ENCODE measurements at regions not wholly inside any gene's neighbourhood (a gene's known extent, or its start where the extent isn't known, plus 50 kb on each side); places are given as distances from the start of the nearest gene placed in this dataset.

DNA sequence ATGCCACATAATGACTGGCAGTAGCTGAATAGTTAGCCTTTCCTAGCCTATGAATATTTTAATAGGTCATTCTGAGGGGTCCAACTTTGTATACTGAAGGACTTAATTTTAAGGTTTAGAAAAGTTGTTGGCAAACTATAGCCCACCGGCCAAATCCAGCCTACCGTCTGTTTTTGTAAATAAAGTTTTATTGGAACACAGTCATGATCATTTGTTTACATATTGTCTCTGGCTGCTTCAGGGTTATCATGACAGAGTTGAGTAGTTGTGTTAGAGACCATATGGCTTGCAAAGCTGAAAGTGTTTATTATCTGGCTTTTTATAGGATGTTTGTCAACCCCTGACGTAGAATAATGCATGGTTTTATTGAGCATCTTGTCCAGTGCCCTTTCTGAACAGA is 73.4 kb downstream of the NTMT2 start:
- DNase-seq (ENCODE audit: low read depth) = no peak

DNA sequence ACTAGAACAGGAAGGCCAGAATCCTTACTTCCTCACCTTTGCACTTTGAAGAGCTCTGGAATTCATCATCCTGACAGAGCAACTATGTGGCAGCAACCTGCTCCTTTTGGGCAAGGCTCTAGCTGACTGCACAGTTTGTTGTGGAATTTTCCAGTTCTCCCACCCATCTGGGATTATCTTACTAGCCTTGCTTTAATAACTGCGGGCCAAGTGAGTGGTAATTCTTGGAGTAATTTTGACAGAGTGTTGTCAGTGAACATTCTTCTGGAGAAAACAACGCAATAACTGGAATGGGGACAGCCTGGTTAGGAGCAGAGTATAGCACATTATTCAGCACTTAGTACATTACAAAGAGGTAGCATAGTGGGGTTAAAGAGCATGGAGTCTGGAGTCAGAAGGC is 75.3 kb downstream of the NTMT2 start:
- peak; percentile 42 for DNase-seq (ENCODE audit: low read depth)

DNA sequence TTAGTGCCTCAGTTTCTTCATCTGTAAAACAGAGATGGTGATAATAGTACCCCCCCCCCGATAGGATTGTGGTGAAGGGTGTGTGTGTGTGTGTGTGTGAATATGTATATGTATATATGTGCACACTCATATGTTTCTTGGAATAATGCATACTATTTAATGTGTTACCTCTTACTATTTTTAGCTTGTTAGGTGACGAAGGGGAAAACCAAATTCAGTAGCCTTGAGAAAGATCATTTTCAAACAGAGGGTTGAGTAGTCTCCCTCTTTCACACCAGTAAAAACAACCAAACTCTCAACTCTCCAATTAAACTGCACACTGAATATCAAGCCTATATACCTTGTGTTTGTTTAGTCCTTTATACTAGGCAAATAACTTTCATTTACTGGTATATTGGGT is 75.7 kb downstream of the NTMT2 start:
- DNase-seq (ENCODE audit: low read depth) = no peak

DNA sequence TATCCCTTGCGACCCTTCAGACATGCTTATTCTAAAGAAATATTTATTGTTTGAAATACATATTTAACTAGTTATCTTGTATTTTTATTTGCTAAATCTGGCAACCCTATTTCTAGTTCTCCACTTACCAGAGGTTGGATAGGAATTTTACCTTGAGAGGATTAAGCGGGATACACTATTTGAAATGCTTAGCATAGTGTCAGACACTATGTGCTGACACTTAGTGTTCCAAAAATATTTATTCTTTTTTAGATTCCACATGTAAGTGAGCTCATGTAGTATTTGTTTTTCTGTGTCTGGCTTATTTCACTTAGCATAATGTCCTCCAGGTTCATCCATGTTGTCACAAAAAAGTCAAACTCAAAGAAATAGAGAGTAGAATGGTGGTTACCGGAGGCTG is 78.7 kb downstream of the NTMT2 start:
- no peak for DNase-seq (ENCODE audit: low read depth)

DNA sequence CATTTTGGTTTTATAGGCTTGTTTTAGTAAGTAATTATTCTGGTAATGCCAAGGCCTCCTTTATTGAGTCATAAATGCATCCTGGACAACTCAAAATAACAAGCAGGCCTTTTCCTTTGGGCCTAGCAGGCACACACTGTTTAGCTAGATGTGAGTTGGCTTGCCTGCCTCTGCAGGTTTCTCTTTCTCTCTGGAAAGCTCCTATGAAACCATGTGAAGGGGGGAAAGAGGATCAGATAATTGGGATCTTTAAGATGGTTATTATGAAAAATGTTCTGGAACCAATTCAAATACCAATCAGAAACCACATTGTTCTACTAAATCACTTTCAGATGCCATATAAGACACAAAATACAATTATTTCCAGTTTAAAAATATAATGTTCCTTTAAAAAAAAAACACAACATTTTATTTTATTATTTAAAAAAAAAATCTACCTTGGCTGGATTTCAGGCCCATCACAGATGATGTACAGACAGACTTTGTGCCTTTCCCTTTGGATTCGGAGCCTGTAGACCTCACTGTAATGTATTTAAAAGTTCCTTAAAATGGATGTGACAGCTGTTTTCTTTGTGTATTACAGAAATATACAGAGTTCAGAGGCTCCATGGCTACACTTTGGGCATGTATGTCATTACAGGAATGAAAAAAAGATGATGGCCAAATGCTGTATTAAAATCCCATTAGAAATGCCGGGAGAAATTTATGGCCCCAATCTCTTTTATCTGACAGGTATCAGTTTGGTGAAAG is 80.2 kb downstream of the NTMT2 start:
- no peak for DNase-seq (ENCODE audit: low read depth)

DNA sequence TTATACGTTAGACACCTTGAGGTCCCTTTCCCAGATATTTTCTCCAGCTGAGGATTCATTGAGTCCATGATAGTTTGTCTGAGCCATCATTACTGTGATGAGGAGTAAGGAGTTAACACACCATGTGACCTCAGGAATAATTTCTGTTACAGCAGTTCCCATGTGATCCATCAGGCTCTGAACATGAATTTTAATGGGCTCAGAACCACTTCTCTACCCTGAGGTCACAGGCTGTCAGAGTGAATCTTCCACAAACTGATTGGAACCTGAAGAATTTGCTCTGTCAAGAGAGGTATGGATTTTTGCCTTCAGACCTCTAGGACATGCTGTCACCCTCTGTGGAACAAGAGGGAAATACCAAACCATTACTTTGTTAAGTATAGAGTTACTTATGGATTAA is 81.0 kb downstream of the NTMT2 start:
- DNase-seq (ENCODE audit: low read depth) = no peak

DNA sequence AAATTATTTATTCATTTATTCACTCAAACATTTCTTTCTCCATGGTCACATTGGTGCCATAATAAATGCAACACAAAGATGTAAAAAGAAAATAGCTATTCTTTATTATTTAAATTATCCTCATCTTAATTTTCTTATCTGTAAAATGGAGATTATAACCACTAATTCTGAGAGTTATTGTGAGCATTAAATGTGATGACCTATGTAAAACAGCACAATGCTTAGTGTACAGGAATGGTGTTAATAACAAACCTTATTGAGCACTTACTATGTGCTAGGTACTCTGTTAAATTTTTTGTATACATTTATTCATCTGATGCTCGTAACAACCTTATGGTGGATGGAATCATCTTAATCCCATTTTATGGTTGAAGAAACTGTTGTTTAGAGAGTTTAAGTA is 84.6 kb downstream of the NTMT2 start:
- DNase-seq (ENCODE audit: low read depth) = no peak

DNA sequence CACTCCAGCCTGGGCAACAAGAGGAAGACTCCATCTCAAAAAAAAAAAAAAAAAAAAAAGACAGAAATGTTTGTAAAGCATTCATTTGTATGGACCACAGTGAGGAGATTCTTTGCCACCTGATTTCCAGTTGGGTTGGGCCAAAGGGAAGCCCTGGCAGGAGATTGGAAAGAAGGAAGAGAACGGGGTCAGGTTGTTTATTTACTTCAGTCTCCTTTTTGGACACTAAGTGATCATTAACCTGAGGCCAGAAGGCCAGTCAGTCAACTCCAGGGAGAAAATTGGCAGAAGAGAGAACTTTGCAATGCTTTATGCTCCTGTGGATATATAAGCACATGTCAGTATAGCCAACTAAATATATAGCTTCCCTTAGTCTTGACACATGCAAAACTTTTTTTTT is 85.9 kb downstream of the NTMT2 start:
- no peak for DNase-seq (ENCODE audit: low read depth)

DNA sequence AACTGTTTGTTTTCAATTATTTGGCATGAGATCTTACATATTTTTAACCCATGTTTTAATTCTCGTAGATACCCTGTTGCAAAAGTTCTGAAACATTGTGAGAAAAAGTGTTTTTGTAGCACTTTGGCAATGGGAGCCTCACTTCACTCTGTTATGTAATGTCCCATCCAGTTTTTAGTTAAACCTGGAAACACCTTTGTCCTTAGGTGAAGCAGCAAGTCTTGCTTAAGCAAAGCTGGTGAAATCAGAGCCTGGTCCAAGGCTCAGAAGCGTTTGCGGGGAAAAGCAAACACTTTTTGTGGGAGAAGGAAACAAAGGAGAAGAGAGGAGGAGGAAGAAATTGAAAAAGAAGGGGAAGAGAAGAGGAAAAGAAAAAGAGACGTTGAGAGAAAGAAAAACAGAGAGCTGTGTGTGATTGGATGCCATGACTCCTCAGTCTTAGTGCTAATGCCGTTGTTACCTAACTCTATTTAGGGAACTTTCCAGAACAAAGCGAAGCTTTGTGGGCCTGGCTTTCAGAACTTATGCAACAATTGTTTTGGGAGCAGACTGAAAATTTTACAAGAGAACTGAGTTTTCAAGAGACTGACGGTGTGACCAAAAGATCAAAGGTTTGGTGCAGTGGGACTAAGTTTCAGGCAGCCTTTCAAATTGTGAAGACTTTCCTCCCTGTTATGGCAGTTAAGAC is 93.1 kb downstream of the NTMT2 start:
- no peak for DNase-seq (ENCODE audit: low read depth)

DNA sequence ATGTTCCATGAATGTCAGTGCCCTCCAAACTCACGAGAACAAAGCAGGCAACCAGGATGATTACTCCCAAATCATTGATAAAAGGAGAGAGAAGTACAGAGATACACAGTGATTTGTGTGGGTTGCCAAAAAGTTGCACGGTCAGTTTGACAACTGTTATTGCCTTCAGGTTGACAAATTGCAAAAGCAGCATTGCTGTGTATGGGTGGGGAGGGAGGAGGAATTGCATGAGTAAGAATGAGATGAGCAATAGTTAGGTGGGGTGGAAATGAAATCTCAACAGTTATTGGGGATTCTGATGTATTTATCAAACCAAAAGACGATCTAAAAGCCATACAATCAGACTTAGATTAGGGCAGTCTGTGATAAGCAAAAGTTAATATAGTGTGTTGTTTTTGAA is 93.7 kb downstream of the NTMT2 start:
- no peak for DNase-seq (ENCODE audit: low read depth)

DNA sequence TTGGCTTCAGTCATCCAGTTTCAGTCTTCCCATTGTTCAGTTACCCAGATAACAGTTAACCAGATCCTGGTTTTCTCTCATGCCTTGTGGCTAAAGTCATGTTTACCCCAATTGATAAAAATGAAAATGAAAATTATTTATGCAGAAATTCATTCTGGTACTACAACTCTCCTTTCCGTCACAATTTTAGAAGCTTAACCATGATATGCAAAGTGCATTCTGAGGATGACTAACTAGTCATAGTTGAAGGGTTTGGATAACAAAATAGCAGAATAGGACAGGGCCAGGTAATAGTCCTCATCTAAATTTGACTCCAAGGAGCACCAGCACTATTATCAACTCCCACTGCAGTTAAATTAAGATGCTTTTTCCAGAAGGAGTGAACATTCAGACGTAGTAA is 94.7 kb downstream of the NTMT2 start:
- DNase-seq (ENCODE audit: low read depth) = no peak

DNA sequence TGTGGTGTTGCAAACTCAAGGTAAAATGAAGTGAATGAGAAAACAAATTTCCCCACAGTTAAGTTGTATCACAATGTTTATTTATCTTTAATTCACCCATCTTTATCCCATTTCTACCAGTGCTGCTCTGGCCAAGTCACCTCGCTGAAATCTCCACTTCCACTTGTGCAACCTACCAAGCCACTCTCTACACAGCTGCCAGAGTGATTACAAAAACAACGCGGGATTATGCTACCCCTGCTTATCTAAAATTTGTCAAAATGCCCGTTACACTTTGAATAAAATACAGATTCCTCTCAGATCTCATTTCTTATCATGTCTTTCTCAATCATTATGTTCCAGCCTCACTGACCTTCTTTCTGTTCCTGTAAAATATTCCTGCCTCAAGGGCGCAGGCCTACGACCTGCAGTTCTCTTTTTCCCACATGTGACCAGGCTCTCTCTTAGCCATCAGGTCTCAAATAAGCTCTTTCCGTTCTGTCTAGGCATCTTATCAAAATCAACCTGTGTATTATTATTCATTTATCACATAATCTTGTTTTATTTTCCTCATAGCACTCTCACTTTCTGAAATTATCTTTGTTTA is 95.6 kb downstream of the NTMT2 start:
- no peak for DNase-seq (ENCODE audit: low read depth)

DNA sequence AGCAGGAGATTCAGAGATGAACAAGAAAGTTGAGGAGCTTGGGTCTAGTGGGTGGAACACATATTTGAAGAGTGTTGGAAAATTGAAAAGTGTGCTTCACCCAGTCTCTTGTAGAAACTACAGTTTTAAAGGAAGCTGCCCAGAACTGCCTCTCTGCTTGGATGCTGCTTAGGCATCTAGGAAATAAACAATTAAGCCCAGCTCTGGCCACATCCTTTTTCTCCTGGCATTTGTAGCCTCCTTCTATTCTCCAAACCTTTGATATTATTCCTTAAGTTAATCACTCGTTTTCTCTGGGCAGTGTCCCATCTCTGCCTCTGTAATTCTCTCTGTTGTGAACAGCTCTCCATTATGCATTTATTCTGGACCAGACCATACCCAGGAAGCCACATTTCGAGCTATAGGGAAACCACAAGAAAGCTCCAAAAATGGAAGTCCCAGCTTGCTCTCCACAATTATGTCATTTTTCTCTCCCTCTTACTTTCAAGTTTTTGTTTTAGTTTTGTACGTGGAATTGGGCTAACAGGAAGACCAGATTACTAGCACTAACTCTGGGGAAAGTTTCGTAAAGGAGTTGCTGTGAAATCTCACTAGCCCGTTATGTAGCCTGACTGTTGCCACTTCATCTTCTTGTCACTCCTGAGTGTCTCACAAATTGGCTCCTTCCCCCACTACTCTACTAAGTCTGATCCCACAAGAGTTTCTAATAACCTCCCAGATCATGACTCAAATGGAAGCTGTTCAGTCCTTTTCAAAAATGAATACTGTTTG is 102.2 kb downstream of the NTMT2 start:
- no peak for DNase-seq (ENCODE audit: low read depth)

DNA sequence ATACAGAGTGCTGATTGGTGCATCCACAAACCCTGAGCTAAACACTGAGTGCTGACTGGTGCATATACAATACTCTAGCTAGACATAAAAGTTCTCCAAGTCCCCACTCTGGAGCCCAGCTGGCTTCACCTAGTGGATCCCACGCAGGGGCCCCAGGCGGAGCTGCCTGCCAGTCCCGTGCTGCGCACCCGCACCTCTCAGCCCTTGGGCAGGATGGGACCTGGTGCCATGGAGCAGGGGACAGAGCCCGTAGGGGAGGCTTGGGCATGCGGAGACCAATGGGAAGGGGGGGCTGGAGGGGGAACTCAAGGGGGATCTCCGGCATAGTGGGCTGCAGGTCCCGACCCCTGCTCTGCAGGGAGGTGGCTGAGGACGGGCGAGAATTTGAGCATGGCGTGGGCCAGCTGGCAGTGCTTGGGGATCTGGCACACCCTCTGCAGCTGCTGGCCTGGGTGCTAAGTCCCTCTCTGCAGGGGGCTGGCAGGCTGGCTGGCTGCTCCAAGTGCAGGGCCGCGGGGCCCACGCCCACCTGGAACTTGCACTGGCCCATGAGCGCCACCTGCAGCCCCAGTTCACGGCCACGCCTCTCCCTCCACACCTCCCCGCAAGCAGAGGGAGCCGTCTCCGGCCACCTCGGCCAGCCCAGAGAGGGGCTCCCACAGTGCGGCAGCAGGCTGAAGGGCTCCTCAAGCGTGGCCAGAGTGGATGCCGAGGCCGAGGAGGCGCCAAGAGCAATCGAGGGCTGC is 104.9 kb downstream of the NTMT2 start:
- no peak for DNase-seq (ENCODE audit: low read depth)

DNA sequence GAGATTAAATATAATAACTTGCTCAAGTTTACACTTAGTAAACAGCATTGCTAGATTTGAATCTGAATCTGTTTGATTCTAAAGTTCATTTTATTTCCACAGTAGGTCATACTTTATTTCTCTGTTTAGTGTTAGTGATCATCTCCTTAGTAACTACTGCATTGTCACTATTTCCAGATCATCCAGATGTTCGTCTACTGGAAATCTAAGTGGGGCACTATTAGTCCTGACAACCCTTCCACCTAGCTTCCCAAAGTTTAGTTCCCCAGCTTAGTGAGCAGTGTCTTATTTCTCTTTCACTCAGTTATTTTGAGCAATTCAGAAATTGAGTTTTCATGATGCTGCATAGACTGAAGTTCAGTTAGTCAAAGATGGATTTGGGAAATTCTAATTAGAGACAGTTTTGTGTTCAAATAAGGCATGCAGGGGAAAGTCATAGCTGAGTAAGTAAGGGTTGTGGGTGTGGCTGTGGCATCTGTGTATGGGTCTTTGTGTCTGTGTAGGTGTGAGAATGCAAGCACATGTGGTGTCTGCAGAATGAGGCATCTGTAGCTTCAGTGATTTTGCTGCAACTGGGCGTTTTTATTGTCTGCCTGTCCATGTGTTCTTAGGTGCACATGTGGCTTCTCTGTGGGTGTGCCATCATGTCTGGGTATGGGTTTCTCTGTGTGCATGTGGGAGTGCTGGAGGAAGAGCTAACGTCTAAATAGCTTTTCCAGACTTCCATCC is 107.3 kb downstream of the NTMT2 start:
- no peak for DNase-seq (ENCODE audit: low read depth)

DNA sequence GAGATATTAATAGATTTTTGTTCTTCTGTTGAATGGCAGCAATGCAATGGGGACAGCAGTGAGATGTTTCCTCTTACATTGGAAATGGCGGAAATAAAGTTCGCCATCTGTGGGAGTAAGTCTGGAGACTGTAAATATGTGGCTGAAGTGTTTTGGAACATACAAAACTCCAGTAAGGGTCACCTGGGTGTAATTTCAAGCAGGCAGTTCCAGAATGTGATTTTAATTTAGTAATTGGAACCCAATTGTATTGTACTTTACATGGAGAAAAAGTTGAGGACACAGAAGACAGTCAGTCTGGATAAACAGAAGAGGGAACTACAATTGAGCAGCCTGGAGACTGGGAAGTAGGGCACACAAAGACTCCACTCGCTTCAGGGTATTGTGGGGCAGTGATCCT is 108.6 kb downstream of the NTMT2 start:
- no peak for DNase-seq (ENCODE audit: low read depth)

DNA sequence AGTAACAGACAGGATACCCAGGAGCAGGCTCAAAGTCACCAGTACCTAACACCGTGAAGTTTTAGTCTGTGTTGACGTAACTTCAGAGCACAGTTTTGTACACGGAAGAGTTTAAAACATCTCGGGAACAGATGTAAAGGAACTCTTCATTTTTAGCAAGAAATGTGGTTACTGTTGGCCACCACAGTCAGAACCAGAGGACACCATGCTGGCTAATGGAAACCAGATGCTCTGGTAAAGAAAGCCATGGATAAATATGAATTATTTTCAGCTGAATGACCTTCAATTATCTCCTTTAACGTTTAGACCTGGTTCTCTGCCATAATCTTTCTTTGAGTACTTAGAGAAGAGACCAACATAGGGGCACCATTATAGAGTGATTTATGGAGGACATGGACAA is 115.9 kb downstream of the NTMT2 start:
- peak; percentile 36 for DNase-seq (ENCODE audit: low read depth)

DNA sequence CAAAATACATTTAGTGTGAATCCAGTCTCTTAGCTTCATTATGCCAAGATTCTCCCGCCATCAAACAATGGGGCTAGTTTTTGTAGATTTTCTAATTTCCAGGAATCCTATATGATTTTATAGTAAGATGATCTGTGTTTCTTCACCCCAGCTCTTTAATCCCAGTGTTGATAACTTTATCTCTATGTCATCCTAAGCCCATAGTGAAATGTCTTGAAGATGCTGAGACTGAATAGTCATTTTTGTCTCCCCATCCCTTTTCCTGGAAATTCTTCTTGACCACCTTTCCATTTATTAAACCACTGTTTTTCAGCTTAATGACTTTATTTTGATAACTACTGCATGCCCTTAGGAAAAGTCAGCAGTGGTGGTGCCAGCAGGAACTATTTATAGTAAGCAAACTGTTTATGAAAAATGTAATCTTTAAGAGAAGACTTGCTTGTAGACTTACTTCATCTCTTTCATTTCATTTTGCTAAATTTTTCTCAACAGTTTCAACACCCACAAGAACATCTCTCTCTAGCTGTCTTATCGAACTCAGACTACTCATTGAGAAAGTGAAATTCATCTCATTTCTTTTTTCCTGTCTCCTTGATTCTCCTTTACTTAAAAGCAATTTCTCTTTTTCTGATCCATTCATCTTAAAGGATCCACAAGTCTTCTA is 116.6 kb downstream of the NTMT2 start:
- no peak for DNase-seq (ENCODE audit: low read depth)

DNA sequence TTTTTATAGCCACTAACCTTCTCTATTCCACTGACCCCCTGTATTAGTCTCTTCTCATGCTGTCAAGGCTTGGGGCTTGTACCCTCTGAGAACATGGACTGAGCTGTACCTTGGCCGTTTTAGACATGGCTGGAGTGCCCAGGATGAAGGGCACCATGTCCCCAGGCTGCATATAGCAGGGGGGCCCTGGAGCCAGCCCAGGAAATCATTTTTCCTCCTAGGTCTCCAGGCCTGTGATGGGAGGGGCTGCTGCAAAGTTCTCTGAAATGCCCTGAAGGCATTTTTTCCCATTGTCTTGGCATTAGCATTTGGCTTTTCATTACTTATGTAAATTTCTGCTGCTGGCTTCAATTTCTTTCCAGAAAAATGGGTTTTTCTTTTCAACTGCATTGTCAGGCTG is 119.5 kb downstream of the NTMT2 start:
- no peak for DNase-seq (ENCODE audit: low read depth)

DNA sequence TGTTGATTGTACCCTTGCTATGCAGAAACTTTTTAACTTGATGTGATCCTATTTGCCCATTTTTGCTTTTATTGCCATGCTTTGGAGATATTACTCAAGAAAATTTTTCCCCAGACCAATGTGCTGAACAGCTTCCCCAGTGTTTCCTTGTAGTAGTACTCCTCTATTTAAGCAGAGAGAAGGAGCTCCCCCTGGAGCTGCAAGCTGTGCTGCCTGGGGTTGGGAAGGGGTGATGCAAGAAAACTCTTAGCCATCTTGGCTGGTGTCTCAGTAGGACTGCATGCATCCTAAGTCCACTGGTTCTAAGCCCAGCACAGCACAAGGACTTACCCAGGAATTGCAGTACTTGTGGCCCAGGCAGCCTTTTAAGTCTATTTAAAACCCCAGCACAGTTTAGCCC is 121.6 kb downstream of the NTMT2 start:
- DNase-seq (ENCODE audit: low read depth) = no peak

Data from myocyte (in vitro differentiated cells).